Activated CD8-positive, alpha-beta memory T cell treated with anti-CD3 and anti-CD28 coated beads for 36 hours (primary cell): ENCODE measurements at regions not wholly inside any gene's neighbourhood (a gene's known extent, or its start where the extent isn't known, plus 50 kb on each side); places are given as distances from the start of the nearest gene placed in this dataset.

ENCODE experiments used
- CTCF ChIA-PET: fragments of 350-600 bp; sonication (Branson Sonifier 250); formaldehyde crosslinking; loops from one replicate; lab custom pipeline; 2021; ENCODE audit warnings: antibody characterized with exemption; lab: Charles Lee
- POLR2A ChIA-PET: fragments of 350-600 bp; sonication (Branson Sonifier 250); formaldehyde crosslinking; loops from one replicate; lab custom pipeline; 2021; ENCODE audit warnings: antibody characterized with exemption; lab: Charles Lee

DNA sequence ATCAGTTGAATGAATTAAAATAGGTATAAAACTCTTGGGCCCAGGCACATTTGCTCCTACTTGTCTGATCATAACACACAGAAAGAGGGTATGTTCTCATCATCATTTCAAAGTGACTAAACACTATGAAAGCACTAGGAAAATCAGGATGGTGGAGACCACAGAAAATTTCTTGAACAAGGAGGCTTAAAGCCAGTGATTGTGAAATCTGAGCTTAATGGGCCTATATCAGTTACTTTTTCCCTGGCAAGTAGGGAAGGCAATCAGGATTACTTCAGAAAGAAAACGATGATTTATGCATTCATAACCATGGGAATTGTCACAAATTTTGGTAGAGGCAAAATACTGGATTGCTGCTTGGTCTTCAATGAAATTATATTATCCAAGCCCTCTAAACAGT is 434.4 kb upstream of the CNTN4 start:
- ChIA-PET POLR2A (no interaction called here), CTCF (no interaction called here)

DNA sequence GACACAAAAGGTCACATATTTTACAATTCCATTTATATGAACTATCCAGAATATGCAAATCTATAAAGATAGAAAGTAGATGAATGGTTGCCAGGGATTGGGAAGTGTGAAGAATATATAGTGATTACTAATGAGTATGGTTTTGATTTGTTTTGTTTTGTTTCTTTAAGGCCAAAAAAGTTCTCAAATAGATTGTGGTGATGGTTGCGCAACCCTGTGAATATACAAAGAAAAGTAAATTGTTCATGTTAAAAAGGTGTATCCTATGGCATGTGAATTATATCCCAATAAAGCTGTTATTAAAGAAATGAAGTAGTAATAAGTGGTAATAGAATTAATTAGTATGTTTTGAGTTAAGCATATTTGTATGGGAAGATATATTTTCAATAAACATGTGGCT is 431.8 kb upstream of the CNTN4 start:
- POLR2A ChIA-PET, result no interaction called here
- CTCF ChIA-PET, result no interaction called here

DNA sequence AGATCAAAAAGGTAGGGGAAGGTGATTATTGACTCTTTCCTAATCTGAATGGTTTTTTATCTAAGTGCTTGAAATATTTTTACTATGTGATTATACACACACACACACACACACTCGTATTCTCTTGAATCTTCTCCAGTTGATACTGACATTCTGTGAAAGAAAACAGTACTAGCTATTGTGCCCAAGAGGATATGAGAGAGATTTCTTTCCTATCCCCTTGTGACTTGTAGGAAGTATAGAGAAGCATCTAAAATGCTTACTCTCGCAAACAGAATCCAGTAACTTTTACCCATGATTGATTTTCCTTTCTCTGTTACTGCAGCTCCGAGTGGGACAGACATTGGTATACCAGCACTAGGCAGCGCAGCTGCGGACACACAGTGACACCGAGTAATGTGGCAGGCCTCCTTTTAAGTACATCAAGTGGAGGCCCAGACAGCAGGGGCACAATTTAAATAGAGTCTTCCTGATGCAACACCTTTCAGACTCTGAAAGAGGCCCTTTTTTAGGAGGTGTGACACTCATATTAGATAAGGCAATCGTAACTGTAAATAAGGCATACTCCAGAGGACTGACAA is 421.0 kb upstream of the CNTN4 start:
- ChIA-PET POLR2A (no interaction called here), CTCF (no interaction called here)

DNA sequence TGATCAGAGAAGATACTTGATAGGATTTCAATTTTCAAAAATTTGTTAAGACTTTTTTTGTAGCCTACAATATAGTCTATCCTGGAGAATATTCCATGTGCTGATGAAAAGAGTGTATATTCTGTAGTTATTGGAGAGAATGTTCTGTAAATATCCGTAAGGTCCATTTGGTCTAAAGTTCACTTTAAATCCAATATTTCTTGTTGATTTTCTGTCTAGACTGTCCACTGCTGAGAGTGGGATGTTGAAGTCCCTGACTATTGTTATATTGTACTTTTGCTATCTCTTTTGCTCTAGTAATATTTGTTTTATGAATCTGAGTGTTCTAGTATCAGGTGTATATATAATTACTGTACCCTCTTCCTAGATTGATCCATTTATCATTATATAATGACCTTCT is 406.2 kb upstream of the CNTN4 start:
- ChIA-PET POLR2A (no interaction called here), CTCF (no interaction called here)

DNA sequence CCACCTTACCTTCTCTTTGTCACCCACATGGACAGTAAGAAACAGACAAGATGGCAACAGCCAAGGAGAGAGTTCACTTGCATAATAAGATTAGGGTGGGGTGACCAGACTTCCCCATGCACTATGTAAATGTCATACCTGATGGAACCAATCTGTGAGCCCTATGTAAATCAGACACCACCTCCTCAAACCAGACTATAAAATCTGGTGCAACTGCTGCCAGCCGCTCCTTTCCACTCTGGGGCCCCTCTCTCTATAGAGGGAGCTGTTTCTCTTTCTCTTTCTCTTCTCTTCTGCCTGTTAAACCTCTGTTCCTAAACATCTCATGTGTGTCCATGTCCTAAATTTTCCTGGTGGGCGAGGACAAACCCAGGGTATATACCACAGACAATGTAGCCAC is 405.5 kb upstream of the CNTN4 start:
- CTCF ChIA-PET, result no interaction called here
- POLR2A ChIA-PET, result no interaction called here

DNA sequence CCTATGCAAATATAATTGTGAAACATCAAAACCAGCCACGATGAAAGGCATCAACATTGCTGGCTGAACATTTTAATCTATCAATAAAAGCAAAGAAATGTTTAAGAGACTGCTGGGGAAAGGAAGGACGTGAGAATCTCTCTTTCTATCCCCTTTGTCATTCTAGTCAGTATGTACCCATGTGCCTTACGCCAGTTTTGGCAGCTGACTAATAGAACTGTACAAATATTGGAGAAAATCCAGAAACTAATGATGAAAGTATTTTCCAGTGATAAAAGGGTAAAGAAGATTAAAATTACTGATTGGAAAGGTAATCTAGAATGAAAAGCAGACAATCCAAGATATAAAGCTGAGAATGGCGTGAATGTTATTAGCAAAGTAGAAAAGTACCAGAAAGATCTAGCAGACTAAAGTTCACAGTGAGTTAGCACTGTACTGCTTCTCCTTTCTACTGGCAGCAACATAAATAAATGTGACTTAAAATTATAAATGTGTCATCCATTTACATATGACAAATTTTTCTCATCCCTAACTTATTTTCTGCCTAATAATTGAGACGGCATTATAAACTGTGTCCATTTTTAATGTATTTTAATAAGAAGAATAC is 401.9 kb upstream of the CNTN4 start:
- ChIA-PET POLR2A (no interaction called here), CTCF (no interaction called here)

DNA sequence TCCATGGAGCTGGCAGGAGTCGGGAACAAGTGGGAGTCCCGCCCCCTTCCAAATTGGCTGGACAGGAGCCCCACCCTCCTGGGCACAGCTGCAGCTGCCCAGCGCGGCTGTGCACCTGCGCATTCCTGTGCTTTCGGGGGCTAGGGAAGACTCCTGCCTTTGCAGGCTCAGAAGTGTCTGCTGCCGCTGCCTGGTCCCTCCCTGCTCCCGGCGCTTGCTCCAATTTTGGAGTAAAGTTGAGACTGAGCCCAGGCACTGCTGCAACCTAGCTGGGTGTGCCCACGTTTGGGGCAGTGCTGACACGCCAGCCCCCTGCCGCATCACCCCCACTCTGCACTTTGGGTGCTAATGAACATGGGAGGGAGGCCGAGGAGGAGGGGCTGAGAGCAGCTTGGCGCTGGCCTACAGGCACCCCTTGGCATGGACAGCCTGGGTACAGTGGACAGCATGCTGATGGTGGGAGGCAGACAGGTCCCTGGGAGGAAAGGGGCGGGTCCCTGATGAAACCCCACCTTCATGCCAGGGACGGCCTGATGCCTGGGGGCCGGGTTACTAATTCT is 399.2 kb upstream of the CNTN4 start:
- ChIA-PET CTCF (no interaction called here), POLR2A (no interaction called here)

DNA sequence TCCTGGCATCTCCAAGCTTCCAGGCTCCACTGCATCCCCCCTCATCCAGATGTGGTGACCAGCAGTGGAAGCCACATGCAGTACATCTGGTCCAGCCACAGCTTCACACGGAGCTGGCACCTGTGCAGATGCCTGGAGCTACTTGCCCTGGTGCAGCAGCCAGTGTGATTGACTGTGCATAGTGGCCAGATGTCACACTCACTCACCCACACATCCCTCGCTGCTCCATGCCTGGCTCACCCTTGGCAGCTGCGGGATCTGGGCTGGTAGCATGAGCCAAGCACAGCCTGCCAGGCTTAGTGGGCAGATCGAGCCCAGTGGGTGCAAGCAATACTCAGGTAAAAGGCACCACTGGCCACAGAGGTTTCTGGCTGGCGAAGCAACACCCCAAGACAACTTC is 398.0 kb upstream of the CNTN4 start:
- ChIA-PET POLR2A (no interaction called here), CTCF (no interaction called here)

DNA sequence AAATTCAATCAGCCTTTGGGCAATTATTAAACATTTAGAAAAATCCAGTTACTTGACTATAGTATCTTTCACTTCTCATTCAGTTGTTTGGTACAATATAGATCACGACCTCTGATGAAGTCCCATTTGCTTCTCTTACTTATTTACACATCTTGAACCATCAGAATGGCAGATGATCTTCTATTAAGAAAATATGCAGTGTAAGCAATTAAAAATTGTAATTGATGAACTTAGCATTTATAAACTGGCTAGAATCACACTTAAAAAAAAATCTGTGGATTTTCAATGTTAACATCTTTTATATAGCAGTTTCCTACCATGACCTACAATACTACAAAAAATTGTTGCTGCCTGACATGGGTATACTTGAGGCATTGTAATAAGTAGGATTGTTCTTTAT is 395.5 kb upstream of the CNTN4 start:
- POLR2A ChIA-PET, result no interaction called here
- CTCF ChIA-PET, result no interaction called here

DNA sequence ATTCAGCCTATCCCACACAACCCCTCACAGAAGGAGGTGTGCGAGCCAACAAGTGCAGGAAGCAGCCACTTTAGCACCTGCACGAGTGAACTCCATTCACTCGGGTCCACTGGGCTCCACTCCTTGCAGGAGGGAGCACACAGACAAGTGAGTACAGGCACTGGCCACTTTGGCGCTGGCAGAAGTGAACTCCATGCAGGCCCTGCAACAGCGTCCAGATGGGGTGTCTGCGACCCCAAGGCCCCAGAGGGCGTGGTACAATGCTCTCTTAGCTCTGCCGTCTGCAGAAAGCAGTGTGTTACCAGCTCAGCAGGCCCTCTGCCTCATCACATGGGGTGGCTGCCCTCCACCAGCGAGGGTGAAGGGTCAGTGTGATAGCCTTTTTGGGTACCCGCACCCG is 388.0 kb upstream of the CNTN4 start:
- ChIA-PET POLR2A (no interaction called here), CTCF (no interaction called here)

DNA sequence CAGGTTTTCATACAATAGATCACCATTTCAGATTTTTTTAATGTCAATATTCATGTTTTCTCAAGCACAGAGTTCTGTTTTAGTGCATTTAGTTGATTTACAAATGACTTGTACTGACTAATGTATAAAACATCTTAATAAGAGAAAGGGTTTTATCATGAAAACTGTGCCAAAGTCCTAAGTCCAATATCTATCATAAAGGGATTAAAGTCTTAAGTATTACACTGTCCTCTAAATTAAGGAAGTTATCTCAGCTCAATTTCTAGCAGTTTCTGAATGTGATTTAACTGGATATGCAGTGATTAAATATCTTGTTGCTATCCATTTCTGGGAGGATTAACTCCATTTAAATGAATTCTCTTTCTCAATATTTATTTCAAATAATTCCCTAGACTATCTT is 381.1 kb upstream of the CNTN4 start:
- ChIA-PET POLR2A (no interaction called here), CTCF (no interaction called here)

DNA sequence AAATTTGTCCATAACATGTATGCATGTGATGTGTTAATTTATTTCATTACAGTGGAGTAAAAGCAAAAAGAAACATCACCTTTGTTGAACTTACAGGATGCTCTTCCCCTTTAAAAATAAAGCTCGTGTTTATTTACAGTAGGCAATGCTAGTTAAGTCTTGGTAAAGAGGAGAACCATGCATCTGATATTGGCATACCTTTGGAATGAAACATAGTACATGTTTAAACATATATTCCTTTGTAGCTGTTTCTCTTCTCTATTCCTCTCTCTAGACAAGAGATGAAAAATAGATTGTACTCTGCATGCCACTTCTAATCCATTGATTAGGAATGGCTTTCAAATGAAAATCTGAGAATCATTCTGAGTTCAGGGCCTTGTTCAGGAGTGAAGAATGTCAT is 374.9 kb upstream of the CNTN4 start:
- ChIA-PET POLR2A (no interaction called here), CTCF (no interaction called here)

DNA sequence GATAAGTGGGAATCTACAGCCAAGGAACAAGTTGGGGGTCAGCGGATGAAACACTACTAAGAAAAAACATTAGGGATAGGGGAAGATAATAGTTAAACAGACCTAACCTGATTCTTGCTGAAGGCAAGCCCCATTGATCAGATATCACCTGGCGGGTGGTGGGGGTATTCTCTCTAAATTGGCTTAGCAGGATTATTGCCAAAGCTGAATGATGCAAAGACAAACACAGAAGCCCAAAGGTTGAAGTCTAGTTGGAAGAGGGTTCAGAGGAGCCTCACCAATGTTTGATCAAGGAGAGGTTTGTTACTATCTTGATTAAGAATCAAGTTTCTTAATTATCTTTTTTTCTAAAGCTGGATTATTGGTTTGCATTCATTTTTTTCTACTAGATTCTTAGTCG is 371.9 kb upstream of the CNTN4 start:
- CTCF ChIA-PET, result no interaction called here
- POLR2A ChIA-PET, result no interaction called here

DNA sequence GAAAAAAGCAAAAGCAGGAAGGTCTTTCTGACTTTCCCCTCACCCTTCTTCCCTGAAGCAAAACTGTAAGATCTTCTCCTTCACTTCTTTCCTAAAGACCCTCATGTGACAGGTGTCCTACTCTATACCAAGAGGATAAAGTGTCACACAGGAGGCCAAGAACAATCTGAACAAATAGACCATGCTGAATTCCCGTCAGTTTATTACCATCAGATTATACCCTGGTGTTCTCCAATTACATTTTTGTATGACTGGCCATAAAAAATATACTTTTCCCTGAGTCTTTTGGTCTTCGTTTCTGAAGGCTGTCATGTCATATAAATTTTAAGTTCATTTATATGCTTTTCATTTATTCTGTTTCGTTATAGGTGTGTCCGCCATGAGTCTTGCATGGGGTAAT is 371.4 kb upstream of the CNTN4 start:
- ChIA-PET CTCF (no interaction called here), POLR2A (no interaction called here)

DNA sequence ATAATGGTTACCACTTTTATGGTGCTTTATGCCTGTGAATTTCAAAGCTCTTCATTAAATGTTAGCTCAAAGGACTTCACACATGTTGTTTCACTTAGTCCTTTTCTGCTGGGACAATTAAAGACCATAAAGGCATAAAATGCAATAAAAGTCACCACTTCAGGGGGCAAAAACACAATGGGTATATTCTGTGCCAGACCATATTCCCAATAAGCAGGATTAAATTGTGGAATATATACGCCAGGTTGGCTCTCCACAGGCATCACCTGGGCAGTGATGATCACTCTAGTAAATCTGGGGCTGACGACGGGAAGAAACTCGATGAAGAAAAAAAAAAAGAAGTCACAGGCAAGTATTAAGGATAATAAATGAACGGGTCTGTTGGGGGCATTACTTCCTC is 370.2 kb upstream of the CNTN4 start:
- ChIA-PET POLR2A (no interaction called here), CTCF (no interaction called here)

DNA sequence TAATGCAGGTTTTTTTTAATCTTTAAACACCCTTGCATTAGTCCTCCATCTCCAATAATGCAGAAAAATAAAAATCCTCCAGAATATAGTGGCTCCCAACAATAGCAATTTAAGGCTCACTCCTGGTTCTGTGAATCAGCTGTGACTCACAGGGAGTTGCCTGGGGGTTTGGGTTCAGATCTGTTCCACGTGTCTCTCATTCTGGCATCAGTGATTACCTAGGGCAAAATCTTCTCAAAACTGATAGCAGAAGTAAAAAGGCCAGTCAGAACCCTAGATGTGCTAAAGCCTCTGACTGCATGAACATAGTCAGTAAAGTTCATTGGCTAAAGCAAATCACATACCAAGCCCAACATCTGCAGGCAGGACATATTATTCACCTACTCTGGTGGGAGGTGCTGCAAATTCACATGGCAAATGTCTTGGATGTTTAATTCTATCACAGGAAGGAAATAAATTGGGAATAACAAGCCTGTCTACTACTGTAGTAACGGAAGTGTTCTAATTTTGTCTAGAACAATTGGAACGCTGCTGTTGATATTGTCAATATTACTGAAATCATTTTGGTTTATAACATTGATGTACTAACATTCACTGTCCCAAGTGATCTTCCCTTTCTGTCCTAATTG is 364.1 kb upstream of the CNTN4 start:
- CTCF ChIA-PET, result no interaction called here
- POLR2A ChIA-PET, result no interaction called here

DNA sequence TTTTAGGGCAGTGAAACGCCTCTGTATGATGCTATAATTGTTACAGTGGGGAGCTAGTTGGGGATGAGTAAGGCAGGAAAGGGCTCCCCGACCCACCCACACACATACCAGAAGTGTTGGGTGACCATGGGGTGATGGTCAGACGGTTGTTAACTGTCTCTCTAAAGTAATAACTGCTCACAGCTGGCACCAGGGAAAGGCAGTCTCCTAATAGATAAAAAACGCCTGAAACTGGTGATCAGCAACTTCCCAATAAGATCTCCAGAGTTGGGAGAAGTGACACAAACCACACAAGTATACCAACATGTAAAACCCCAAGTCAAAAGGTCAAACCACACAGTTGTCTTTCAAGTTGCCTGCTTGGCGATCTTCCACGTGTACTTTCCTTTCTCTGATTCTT is 346.5 kb upstream of the CNTN4 start:
- POLR2A ChIA-PET, result no interaction called here
- CTCF ChIA-PET, result no interaction called here

DNA sequence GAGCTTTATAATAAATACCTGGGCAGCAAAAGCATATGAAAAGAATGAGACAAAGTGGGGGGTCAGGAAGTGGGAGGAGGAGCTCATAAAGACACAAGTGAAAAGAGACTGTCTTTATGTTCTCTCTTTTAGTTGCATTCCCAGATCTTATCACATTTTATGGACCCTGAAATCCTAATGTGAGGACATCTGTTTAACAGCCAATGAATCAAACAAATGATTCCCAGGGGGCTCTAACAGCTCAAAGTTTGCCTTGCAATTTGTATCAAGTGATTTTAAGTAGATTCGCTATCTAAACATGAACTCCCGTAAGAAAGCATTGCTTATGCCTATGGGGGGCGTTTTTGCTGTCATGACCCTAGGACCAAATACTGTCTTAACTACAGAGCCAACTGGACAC is 332.3 kb upstream of the CNTN4 start:
- POLR2A ChIA-PET, result no interaction called here
- CTCF ChIA-PET, result no interaction called here

DNA sequence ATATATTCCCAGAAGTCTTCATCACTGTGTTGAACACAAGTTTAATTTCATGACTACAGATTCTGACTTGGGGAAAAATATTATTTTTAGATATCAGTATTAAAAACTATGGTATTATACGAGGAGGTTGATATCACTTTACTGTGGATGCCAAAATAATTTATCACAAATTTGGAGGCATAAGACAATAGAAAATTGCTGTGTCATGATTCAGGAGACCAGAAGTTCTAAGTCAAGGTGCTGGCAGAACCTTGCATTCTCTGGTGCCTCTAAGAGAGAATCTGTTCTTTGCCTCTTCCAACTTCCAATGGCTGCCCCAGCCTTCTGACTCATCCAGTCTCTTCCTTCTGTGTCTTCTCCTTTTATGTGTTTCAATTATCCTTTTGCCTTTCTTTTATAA is 325.0 kb upstream of the CNTN4 start:
- POLR2A ChIA-PET, result no interaction called here
- CTCF ChIA-PET, result no interaction called here

DNA sequence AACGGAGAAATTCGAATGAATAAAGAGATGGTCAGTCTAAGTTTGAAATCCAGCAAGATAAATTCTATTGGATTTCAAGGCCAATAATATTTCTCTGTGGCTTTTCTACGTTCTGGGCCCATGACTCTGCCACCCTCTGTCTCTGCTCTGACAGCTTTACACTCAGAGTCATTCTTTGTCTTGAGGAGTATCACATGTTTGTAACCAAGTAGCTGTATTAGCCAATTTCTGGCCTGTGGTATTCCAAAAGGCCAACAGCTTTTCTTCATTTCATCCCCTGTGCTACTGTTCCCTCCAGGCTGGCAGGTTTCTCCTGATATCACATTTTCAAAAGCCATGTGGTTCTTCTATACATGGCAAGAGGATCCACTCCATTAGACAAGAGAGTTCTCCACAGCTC is 324.1 kb upstream of the CNTN4 start:
- ChIA-PET POLR2A (no interaction called here), CTCF (no interaction called here)

DNA sequence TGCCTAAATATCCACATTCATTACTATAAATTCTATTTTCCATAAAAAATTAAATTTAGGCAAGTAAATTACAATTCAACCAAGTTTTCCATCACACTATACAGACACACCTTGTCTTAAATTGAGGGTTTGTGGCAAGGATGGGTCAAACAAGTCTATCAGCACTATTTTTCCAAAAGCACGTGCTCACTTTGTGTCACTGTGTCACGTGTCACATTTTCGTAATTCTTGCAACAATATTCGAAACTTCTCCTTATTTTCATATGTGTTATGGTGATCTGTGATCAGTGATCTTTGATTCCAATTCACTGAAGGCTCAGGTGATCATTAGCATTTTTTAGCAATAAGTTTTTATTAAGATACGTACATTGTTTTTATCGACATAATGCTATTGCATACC is 323.3 kb upstream of the CNTN4 start:
- POLR2A ChIA-PET, result no interaction called here
- CTCF ChIA-PET, result no interaction called here
